Astrocyte (in vitro differentiated cells and primary cell): ENCODE measurements at regions not wholly inside any gene's neighbourhood (a gene's known extent, or its start where the extent isn't known, plus 50 kb on each side); places are given as distances from the start of the nearest gene placed in this dataset.
A peak's percentile ranks its signal among the peaks of the same experiment; 100 is the strongest.

Experiments used
- DNase-seq: peaks from one replicate; pipeline ENCODE4 v3.0.0-alpha.2; 2010; ENCODE audit warnings: low read depth
- FAIRE-seq: peaks from 2 replicates; lab custom pipeline; 2011; peaks lifted over from hg19 to GRCh38; lab: Jason Lieb, UNC
- H2AFZ ChIP-seq: 2 replicates; pipeline ENCODE4 v1.6.0; 2012; ENCODE audit warnings: low read depth, low read length, inconsistent platforms
- H3K27ac ChIP-seq: 2 replicates; pipeline ENCODE4 v1.5.1; 2011; ENCODE audit warnings: low read depth, low read length, inconsistent platforms
- H3K27me3 ChIP-seq: 2 replicates; pipeline ENCODE4 v1.6.0; 2011; ENCODE audit warnings: low read length, inconsistent platforms; ENCODE audit not compliant: insufficient read depth
- H3K36me3 ChIP-seq: 2 replicates; pipeline ENCODE4 v1.5.1; 2011; ENCODE audit warnings: low read length, inconsistent platforms; ENCODE audit not compliant: insufficient read depth
- H3K4me1 ChIP-seq: 2 replicates; pipeline ENCODE4 v1.5.1; 2011; ENCODE audit warnings: low read length, inconsistent platforms; ENCODE audit not compliant: insufficient read depth
- H3K4me2 ChIP-seq: 2 replicates; pipeline ENCODE4 v1.6.0; 2012; ENCODE audit warnings: low read length, inconsistent platforms
- H3K4me3 ChIP-seq: 2 replicates; pipeline ENCODE4 v1.5.1; 2011; ENCODE audit warnings: low read depth, mild to moderate bottlenecking, low read length, inconsistent platforms; ENCODE audit not compliant: insufficient read depth
- H3K79me2 ChIP-seq: 2 replicates; pipeline ENCODE4 v1.6.0; 2012; ENCODE audit warnings: mild to moderate bottlenecking, low read length, inconsistent platforms; ENCODE audit not compliant: insufficient read depth
- H3K9ac ChIP-seq: 2 replicates; pipeline ENCODE4 v1.6.0; 2012; ENCODE audit warnings: mild to moderate bottlenecking, low read length, inconsistent platforms
- H3K9me3 ChIP-seq: 2 replicates; pipeline ENCODE4 v1.5.1; 2012; ENCODE audit warnings: low read depth, mild to moderate bottlenecking, low read length, inconsistent platforms; ENCODE audit not compliant: insufficient read depth
- H4K20me1 ChIP-seq: 2 replicates; pipeline ENCODE4 v1.6.0; 2012; ENCODE audit warnings: low read length, inconsistent platforms; ENCODE audit not compliant: insufficient read depth
- H3K27ac Mint-ChIP-seq: one replicate; pipeline ENCODE4 v1.8.0; 2021; ENCODE audit warnings: mild to moderate bottlenecking, mixed read lengths; ENCODE audit not compliant: unreplicated experiment
- H3K27me3 Mint-ChIP-seq: one replicate; pipeline ENCODE4 v1.8.0; 2021; ENCODE audit warnings: low read depth, mixed read lengths; ENCODE audit not compliant: unreplicated experiment
- H3K36me3 Mint-ChIP-seq: one replicate; pipeline ENCODE4 v1.8.0; 2021; ENCODE audit warnings: low read depth, mixed read lengths; ENCODE audit not compliant: unreplicated experiment
- H3K4me1 Mint-ChIP-seq: one replicate; pipeline ENCODE4 v1.8.0; 2021; ENCODE audit warnings: low read depth, mixed read lengths; ENCODE audit not compliant: unreplicated experiment
- H3K4me3 Mint-ChIP-seq: one replicate; pipeline ENCODE4 v1.8.0; 2021; ENCODE audit warnings: mild to moderate bottlenecking, moderate library complexity, mixed read lengths; ENCODE audit not compliant: unreplicated experiment
- H3K9me3 Mint-ChIP-seq: one replicate; pipeline ENCODE4 v1.8.0; 2021; ENCODE audit warnings: mild to moderate bottlenecking, mixed read lengths; ENCODE audit not compliant: unreplicated experiment
- EZH2 ChIP-seq: IDR thresholded peaks from 2 replicates; pipeline ENCODE4 v1.6.1; 2012; ENCODE audit warnings: mild to moderate bottlenecking, low read length, inconsistent platforms; ENCODE audit not compliant: insufficient read depth
- TF ChIP-seq, protein P1 (sequence below): IDR thresholded peaks from 2 replicates; pipeline ENCODE4 v1.5.1; 2011; ENCODE audit warnings: low read depth, mild to moderate bottlenecking, inconsistent platforms, low read length, moderate library complexity; ENCODE audit not compliant: insufficient read depth

DNA sequence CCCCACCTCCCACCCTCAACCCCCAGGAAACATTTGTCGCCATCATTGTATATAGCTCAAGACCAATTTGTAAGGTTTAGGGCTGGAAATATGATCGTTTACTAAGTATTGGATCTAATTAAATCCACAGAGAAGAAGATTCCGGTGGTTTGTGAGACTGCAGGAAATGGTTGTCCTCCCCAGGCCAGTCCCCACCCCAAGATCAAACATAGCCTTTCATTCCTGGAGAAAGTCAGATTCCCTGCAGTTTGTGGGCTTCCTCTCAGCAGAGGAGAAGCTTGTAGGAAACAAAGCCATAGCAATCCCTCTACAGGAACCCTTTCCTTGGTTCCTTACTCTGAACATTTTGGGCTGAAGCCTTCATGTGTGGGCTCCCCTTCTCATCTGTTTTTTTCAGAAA, 79.2 kb upstream of the TBCA start:
- FAIRE-seq = no peak

DNA sequence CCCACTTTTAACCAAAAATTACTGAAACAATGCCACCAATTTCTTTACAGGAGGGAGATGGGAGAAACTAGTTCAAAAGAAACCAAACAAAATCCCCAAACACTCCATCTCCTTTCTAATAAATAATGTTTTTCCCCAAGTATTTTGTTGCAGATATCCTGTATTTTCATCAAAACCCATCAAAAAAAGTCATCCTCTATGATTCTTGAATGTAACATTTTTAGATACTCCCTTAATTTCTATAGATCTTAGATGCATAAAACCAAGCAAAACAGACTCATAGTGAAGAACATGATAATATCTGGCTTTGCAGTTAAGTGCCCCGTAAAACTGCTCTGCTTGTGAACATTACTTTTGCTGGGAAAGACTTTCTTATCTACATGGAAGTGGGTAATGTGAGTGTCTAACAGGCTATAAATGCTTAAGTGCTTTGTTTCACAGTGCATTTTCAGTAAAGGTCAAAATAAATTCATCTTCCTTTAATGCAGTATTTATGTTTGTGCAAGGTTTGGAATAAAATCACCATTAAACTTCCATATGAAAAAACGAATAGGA, 77.3 kb upstream of the TBCA start:
- Mint-ChIP-seq H3K4me3 (peak overlapping the region; percentile 60), H3K36me3 (peaks cover 2% of the 10 kb centered on the region), H3K27me3 (peaks cover 22% of the 10 kb centered on the region), H3K4me1 (peaks cover 18% of the 10 kb centered on the region), H3K9me3 (peaks cover 6% of the 10 kb centered on the region), H3K27ac (peak overlapping the region; percentile 15)
- Histone ChIP-seq H3K4me3 (no peak overlapping the region), H3K4me1 (peaks cover 12% of the 10 kb centered on the region), H3K9ac (no peak overlapping the region), H3K9me3 (no peaks in the 10 kb centered on the region), H3K79me2 (no peaks in the 10 kb centered on the region), H3K36me3 (no peaks in the 10 kb centered on the region), H2AFZ (no peak overlapping the region), H3K27me3 (peaks cover 4% of the 10 kb centered on the region), H3K4me2 (peak overlapping the region; percentile 92), H3K27ac (no peak overlapping the region), H4K20me1 (no peaks in the 10 kb centered on the region)
- DNase-seq (no peak), FAIRE-seq (no peak)
- TF ChIP-seq, protein P1, sequence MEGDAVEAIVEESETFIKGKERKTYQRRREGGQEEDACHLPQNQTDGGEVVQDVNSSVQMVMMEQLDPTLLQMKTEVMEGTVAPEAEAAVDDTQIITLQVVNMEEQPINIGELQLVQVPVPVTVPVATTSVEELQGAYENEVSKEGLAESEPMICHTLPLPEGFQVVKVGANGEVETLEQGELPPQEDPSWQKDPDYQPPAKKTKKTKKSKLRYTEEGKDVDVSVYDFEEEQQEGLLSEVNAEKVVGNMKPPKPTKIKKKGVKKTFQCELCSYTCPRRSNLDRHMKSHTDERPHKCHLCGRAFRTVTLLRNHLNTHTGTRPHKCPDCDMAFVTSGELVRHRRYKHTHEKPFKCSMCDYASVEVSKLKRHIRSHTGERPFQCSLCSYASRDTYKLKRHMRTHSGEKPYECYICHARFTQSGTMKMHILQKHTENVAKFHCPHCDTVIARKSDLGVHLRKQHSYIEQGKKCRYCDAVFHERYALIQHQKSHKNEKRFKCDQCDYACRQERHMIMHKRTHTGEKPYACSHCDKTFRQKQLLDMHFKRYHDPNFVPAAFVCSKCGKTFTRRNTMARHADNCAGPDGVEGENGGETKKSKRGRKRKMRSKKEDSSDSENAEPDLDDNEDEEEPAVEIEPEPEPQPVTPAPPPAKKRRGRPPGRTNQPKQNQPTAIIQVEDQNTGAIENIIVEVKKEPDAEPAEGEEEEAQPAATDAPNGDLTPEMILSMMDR = no peak
- TF ChIP-seq EZH2 = no peak

More for the DNA sequence above, 79.2 kb upstream of the TBCA start:
- H3K4me3 ChIP-seq = no peak overlapping the region
- Mint-ChIP-seq H3K36me3 (peaks cover 2% of the 10 kb centered on the region), H3K27me3 (peaks cover 12% of the 10 kb centered on the region), H3K4me1 (peaks cover 32% of the 10 kb centered on the region), H3K9me3 (peaks cover 6% of the 10 kb centered on the region), H3K27ac (peak overlapping the region; percentile 16), H3K4me3 (no peak overlapping the region)
- TF ChIP-seq, protein P1 = no peak
- H3K9me3 ChIP-seq = no peaks in the 10 kb centered on the region
- no peak overlapping the region for H3K9ac ChIP-seq
- H4K20me1 ChIP-seq = no peaks in the 10 kb centered on the region
- H3K4me1 ChIP-seq = peaks cover 12% of the 10 kb centered on the region
- H3K36me3 ChIP-seq = no peaks in the 10 kb centered on the region
- H3K79me2 ChIP-seq = no peaks in the 10 kb centered on the region
- peaks cover 4% of the 10 kb centered on the region for H3K27me3 ChIP-seq
- H2AFZ ChIP-seq = no peak overlapping the region
- H3K4me2 ChIP-seq = no peak overlapping the region
- no peak for DNase-seq
- H3K27ac ChIP-seq = no peak overlapping the region

DNA sequence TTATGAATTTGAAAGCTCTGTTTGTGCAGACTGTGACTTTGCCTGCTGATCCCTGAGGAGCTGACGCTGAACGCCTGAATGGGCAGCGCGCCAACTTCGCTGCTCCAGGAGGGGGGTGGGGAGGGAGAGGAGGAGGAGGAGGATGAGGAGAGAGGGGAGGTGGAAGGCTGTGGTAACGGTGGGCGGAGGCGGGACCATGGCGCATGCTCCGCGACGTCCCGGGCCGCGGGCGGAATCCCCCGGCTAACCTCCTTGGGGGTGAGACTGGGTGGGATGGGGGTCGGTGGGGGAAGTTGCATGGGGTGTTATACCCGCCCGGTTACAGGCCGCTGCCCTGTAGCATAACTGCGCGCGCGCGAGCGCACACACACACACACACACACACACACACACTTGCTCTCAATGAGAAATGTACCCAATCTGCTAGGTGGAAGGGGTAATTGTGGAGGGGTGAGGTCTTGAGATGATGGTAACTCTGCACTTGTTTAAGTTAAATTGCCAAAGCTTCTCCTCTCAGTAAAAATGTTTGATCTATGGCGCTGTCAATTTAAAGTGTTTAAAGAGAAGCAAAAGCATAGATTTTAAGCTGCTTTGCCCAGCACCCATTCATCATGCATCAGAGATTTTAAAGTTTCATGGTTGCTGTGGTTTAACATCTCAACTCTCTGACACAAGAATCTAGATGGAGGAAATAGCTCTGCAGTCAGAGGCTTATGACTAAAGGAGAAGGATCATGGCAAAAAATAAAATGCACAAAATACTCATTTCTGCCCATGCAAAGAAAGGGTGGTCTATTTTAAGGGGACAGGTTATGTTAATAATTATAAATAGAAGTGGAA, 76.6 kb upstream of the TBCA start:
- peak; percentile 80 for DNase-seq
- no peaks in the 10 kb centered on the region for H3K36me3 ChIP-seq
- peaks cover 4% of the 10 kb centered on the region for H3K27me3 ChIP-seq
- no peaks in the 10 kb centered on the region for H3K9me3 ChIP-seq
- peak overlapping the region; percentile 86 for H2AFZ ChIP-seq
- Mint-ChIP-seq H3K36me3 (peaks cover 2% of the 10 kb centered on the region), H3K27ac (peak overlapping the region; percentile 9), H3K4me3 (peak overlapping the region; percentile 60), H3K9me3 (peaks cover 6% of the 10 kb centered on the region), H3K27me3 (peaks cover 24% of the 10 kb centered on the region), H3K4me1 (peaks cover 20% of the 10 kb centered on the region)
- no peaks in the 10 kb centered on the region for H3K79me2 ChIP-seq
- H3K4me3 ChIP-seq = peak overlapping the region; percentile 65
- H3K9ac ChIP-seq = peak overlapping the region; percentile 57
- no peak for TF ChIP-seq EZH2
- TF ChIP-seq, protein P1 = no peak
- peak overlapping the region; percentile 92 for H3K4me2 ChIP-seq
- no peaks in the 10 kb centered on the region for H4K20me1 ChIP-seq
- FAIRE-seq = peak; percentile 45
- H3K4me1 ChIP-seq = peaks cover 12% of the 10 kb centered on the region
- peak overlapping the region; percentile 18 for H3K27ac ChIP-seq
